ENCODE measurements at regions not wholly inside any gene's neighbourhood (a gene's known extent, or its start where the extent isn't known, plus 50 kb on each side); places are given as distances from the start of the nearest gene placed in this dataset.
A peak's percentile ranks its signal among the peaks of the same experiment; 100 is the strongest.

- TF ChIP-seq EZH2phosphoT487 (IDR thresholded peaks at IDR 0.05; ENCODE audit: insufficient read depth, low read depth): no peak
- TF ChIP-seq EZH2 (IDR thresholded peaks at IDR 0.05; ENCODE audit: insufficient read depth, poor library complexity, severe bottlenecking): no peak
- H3K9me2 ChIP-seq (ENCODE audit: insufficient read depth): no peaks in the 10 kb centered on the region
- H3K4me2 ChIP-seq (ENCODE audit: unreplicated experiment): peak overlapping the region; percentile 55
- H3K9me3 ChIP-seq (ENCODE audit: low read depth): no peaks in the 10 kb centered on the region
- H3F3A ChIP-seq (ENCODE audit: insufficient read depth): peaks cover 30% of the 10 kb centered on the region
- H3K27ac ChIP-seq: peak overlapping the region; percentile 39
- no peaks in the 10 kb centered on the region for H4K20me1 ChIP-seq (ENCODE audit: insufficient read depth)
- H3K9ac ChIP-seq: no peak overlapping the region
- no peaks in the 10 kb centered on the region for H3K79me2 ChIP-seq (ENCODE audit: insufficient read depth)
- H3K4me3 ChIP-seq: peak overlapping the region; percentile 5; the same call in 1 of the 2 replicates
- 74 to 75% methylated on average over 3 of the region's 3 CpGs for WGBS, 2 experiments (ENCODE audit: low coverage in 1 of 2, low lambda C conversion rate in 2 of 2, missing lambda C conversion rate in 2 of 2)
- no peak for DNase-seq
- in situ Hi-C loops (cut with MboI): no loop called here
- peak overlapping the region; percentile 37 for H2AFZ ChIP-seq
- H3K27me3 ChIP-seq (replicated peaks; ENCODE audit: insufficient read depth): no peaks in the 10 kb centered on the region
- peaks cover 26% of the 10 kb centered on the region for H3K4me1 ChIP-seq (ENCODE audit: insufficient read depth)
- no peaks in the 10 kb centered on the region for H3K36me3 ChIP-seq (ENCODE audit: low read depth)
Observed at GRCh38 chr17:20920095-20920814, 122.6 kb downstream of the USP22 start.

- Histone ChIP-seq H4K20me1 (ENCODE audit: insufficient read depth) (no peaks in the 10 kb centered on the region), H3K9ac (no peak overlapping the region), H3K4me1 (ENCODE audit: insufficient read depth) (peaks cover 26% of the 10 kb centered on the region), H3K4me2 (ENCODE audit: unreplicated experiment) (peak overlapping the region; percentile 55), H3K9me2 (ENCODE audit: insufficient read depth) (no peaks in the 10 kb centered on the region), H3K9me3 (ENCODE audit: low read depth) (no peaks in the 10 kb centered on the region), H3K27me3 (replicated peaks; ENCODE audit: insufficient read depth) (no peaks in the 10 kb centered on the region), H3K79me2 (ENCODE audit: insufficient read depth) (no peaks in the 10 kb centered on the region), H3K27ac (peak overlapping the region; percentile 39), H3K4me3 (peak overlapping the region; percentile 5; the same call in 1 of the 2 replicates), H2AFZ (peak overlapping the region; percentile 37), H3F3A (ENCODE audit: insufficient read depth) (peaks cover 30% of the 10 kb centered on the region), H3K36me3 (ENCODE audit: low read depth) (no peaks in the 10 kb centered on the region)
- peak; percentile 53 for DNase-seq
- WGBS, 2 experiments (ENCODE audit: low coverage in 1 of 2, low lambda C conversion rate in 2 of 2, missing lambda C conversion rate in 2 of 2): 0 to 7% methylated on average over 1 of the region's 1 CpG
- TF ChIP-seq EZH2 (IDR thresholded peaks at IDR 0.05; ENCODE audit: insufficient read depth, poor library complexity, severe bottlenecking) (no peak), EZH2phosphoT487 (IDR thresholded peaks at IDR 0.05; ENCODE audit: insufficient read depth, low read depth) (no peak)
- in situ Hi-C loops (cut with MboI): no loop called here
Observed at GRCh38 chr17:20920815-20921199, 122.0 kb downstream of the USP22 start.

- WGBS, 2 experiments (ENCODE audit: low coverage in 1 of 2, low lambda C conversion rate in 2 of 2, missing lambda C conversion rate in 2 of 2): 45 to 50% methylated on average over 1 of the region's 1 CpG
- DNase-seq: peak; percentile 66
Observed at GRCh38 chr17:20922128-20922670, 120.6 kb downstream of the USP22 start.

GRCh38 chr17:20924306-20924705 lies 118.5 kb downstream of the USP22 start:
- H3K4me1 ChIP-seq (ENCODE audit: insufficient read depth): peaks cover 34% of the 10 kb centered on the region
- no peaks in the 10 kb centered on the region for H3K9me2 ChIP-seq (ENCODE audit: insufficient read depth)
- H3F3A ChIP-seq (ENCODE audit: insufficient read depth): peaks cover 30% of the 10 kb centered on the region
- H3K9me3 ChIP-seq (ENCODE audit: low read depth): no peaks in the 10 kb centered on the region
- 73 to 74% methylated on average over 5 of the region's 5 CpGs for WGBS, 2 experiments (ENCODE audit: low coverage in 1 of 2, low lambda C conversion rate in 2 of 2, missing lambda C conversion rate in 2 of 2)
- H3K4me2 ChIP-seq (ENCODE audit: unreplicated experiment): no peak overlapping the region
- H4K20me1 ChIP-seq (ENCODE audit: insufficient read depth): no peaks in the 10 kb centered on the region
- H3K27ac ChIP-seq: no peak overlapping the region
- H2AFZ ChIP-seq: no peak overlapping the region
- TF ChIP-seq EZH2 (IDR thresholded peaks at IDR 0.05; ENCODE audit: insufficient read depth, poor library complexity, severe bottlenecking) (no peak), EZH2phosphoT487 (IDR thresholded peaks at IDR 0.05; ENCODE audit: insufficient read depth, low read depth) (no peak)
- no peaks in the 10 kb centered on the region for H3K79me2 ChIP-seq (ENCODE audit: insufficient read depth)
- DNase-seq: no peak
- H3K9ac ChIP-seq: no peak overlapping the region
- H3K36me3 ChIP-seq (ENCODE audit: low read depth): no peaks in the 10 kb centered on the region
- H3K4me3 ChIP-seq: no peak overlapping the region
- in situ Hi-C loops (cut with MboI): no loop called here
- no peaks in the 10 kb centered on the region for H3K27me3 ChIP-seq (replicated peaks; ENCODE audit: insufficient read depth)

More at GRCh38 chr17:20922128-20922670, 120.6 kb downstream of the USP22 start:
- no peak overlapping the region for H3K9ac ChIP-seq
- H4K20me1 ChIP-seq (ENCODE audit: insufficient read depth): no peaks in the 10 kb centered on the region
- peak overlapping the region; percentile 32 for H3K27ac ChIP-seq
- H3K4me1 ChIP-seq (ENCODE audit: insufficient read depth): peaks cover 34% of the 10 kb centered on the region
- peak overlapping the region; percentile 6; the same call in 1 of the 2 replicates for H3K4me3 ChIP-seq
- H2AFZ ChIP-seq: peak overlapping the region; percentile 26
- no peaks in the 10 kb centered on the region for H3K9me3 ChIP-seq (ENCODE audit: low read depth)
- in situ Hi-C loops (cut with MboI): no loop called here
- H3F3A ChIP-seq (ENCODE audit: insufficient read depth): peaks cover 30% of the 10 kb centered on the region
- H3K27me3 ChIP-seq (replicated peaks; ENCODE audit: insufficient read depth): no peaks in the 10 kb centered on the region
- no peaks in the 10 kb centered on the region for H3K36me3 ChIP-seq (ENCODE audit: low read depth)
- TF ChIP-seq EZH2 (IDR thresholded peaks at IDR 0.05; ENCODE audit: insufficient read depth, poor library complexity, severe bottlenecking): no peak
- no peaks in the 10 kb centered on the region for H3K79me2 ChIP-seq (ENCODE audit: insufficient read depth)
- peak overlapping the region; percentile 40 for H3K4me2 ChIP-seq (ENCODE audit: unreplicated experiment)
- no peaks in the 10 kb centered on the region for H3K9me2 ChIP-seq (ENCODE audit: insufficient read depth)

Measured in GM23248 (cell line).